GM21526 (cell line): ENCODE measurements at regions not wholly inside any gene's neighbourhood (a gene's known extent, or its start where the extent isn't known, plus 50 kb on each side); places are given as distances from the start of the nearest gene placed in this dataset.
"Not testable (repeated sequence)": the region's sequence is repeated elsewhere in the genome, so short reads cannot be mapped to it uniquely, and the experiment has no call there.

Source experiments
- ATAC-seq: cut with Tn5 transposase; IDR thresholded peaks from one replicate; pipeline ENCODE4 v1.9.1; 2021; ENCODE audit warnings: moderate library complexity; ENCODE audit not compliant: unreplicated experiment, low FRiP score

- ATAC-seq: no peak
These were observed 99.3 kb downstream of the DLEU7 start for GRCh38 chr13:50744116-50744660.

DNA sequence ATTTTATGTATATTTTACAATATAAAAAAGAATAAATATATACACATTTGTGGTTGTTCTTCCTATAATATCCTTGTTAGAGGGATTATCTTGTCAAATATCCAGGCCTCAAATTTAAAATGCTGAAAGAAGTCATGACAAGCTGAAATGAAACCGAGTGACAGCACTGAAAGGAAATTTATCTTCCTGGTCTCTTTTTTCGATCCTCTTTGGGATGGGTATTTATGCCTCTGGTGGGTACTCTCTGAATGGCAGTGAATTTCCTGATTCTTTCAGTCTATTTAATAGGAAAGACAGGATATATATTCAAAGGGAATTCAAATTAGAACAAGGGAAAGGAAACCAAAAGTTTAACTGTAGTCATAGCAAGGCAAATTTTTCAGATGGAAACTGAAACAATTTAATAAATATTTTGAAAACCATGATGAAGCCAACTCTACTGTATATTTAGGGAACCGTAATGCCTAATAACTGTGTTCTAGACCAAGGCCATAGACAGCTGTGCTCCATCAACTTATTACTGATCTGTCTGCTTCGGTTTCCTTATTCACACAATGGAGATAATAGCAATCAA, 97.9 kb downstream of the DLEU7 start:
- ATAC-seq: no peak

DNA sequence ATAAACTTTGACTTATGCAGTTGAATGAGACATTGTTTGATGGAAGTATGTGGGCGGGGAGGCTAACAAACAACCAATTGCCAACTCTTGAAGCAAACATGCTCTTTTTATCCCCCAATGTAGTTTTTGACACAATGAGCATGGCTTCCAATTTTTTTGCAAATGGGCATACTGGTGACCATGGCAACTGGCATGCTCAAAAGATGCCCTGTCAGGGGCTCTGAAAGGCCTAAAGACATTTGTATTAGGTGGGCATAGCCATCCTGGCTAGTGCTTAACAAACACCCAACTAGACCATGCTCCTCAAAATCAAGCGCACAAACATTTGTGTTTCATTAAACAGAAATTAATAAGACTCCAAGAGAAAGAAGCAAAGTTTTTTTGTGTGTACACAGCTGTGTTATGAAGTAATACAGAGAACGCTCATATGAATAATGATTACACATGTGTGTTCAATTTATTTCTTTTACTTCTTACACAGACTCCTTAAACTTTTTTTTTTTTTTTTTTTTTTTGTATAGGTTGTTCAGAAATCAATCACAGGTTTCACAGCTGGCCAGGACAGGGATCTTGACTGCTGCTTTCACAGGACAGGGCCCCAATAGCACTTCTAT, 95.6 kb downstream of the DLEU7 start:
- no peak for ATAC-seq

DNA sequence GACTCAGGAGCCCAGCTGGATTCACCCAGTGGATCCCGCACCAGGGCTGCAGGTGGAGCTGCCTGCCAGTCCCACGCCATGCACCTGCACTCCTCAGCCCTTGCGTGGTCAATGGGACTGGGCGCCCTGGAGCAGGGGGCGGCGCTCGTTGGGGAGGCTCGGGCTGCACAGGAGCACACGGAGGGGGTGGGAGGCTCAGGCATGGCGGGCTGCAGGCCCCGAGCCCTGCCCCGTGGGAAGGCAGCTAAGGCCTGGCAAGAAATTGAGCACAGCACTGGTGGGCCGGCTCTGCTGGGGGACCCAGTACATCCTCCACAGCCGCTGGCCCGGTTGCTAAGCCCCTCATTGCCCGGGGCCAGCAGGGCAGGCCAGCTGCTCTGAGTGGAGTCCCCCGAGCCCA, 90.3 kb downstream of the DLEU7 start:
- ATAC-seq: not testable (repeated sequence)

DNA sequence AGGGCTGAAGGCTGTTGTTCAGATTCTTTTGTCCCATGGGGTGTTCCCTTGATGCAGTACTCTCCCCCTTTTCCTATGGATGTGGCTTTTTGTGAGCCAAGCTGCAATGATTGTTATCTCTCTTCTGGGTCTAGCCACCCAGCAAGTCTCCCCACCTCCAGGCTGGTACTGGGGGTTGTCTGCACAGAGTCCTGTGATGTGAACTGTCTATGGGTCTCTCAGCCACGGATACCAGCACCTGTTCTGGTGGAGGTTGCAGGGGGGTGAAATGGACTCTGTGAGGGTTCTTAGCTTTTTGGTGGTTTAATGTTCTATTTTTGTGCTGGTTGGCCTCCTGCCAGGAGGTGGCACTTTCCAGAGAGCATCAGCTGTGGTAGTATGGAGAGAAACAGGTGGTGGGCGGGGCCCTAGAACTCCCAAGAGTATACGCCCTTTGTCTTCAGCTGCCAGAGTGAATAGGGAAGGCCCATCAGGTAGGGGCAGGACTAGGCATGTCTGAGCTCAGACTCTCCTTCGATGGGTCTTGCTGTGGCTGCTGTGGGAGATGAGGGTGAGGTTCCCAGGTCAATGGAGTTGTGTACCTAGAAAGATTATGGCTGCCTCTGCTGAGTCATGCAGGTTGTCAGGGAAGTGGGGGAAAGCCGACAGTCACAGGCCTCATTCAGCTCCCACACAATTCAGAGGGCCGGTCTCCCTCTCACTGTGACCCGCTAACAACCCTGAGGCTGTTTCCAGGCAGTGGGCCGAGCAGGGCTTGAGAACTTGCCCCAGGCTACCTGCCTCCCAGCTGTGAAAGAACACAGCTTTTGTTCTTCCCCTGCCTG, 87.4 kb downstream of the DLEU7 start:
- not testable (repeated sequence) for ATAC-seq

- ATAC-seq: no peak
These were observed 86.5 kb downstream of the DLEU7 start for GRCh38 chr13:50757008-50757407.

- ATAC-seq: no peak
These were observed 84.7 kb downstream of the DLEU7 start for GRCh38 chr13:50758796-50759195.

DNA sequence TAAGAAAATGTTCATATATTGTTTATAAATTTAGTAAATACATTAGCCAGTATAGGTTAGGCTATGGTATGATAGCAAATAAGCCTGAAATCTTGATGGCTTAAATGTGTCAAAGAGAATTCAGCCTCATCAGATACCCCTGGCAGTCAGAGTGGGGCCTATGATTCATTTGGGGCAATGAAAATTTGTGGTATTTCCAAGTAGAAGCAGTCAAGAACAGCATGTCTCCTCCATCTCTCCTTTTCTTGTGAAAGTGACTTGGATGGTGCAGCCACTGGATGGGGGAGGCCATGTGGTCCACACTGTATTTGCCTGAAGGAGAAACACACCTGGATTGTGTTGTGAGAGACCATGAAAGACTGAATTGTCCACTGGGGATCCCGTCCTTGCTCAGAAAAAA, 82.7 kb downstream of the DLEU7 start:
- no peak for ATAC-seq

DNA sequence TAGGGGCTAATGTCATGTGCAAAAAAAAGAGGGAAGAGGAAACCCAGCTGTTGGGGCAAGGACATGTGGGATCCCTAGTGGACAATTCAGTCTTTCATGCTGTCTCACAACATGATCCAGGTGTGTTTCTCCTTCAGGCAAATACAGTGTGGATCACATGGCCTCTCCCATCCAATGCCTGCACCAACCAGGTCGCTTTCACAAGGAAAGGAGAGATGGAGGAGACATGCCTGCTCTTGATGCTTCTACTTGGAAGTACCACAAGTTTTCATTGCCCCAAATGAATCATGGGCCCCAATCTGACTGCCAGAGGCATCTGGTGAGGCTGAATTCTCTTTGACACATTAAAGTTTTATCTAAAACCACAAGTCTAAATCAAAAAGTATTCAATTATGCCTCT, 82.1 kb downstream of the DLEU7 start:
- no peak for ATAC-seq

- no peak for ATAC-seq
These were observed 80.4 kb downstream of the DLEU7 start for GRCh38 chr13:50762969-50763567.

DNA sequence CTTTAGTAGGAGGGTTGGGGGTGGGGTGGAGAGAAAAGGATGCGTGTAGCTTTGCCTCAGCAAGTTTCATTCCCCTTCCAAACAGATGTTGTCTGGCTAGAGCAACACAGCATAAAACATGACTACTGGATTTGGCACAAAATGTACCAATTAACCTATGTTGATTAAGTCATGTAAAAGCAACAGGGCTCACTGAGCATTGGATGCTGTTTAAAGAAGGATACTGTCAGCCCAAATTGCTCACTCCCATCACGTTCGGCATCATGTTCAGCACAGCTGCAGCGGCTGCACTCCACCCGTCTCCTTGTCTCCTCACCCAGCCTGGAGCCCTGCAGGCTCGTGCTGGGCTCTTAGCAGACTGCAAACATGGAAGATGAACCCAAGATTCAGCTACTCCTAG, 77.5 kb downstream of the DLEU7 start:
- no peak for ATAC-seq

GRCh38 chr13:50766695-50767094, 76.8 kb downstream of the DLEU7 start:
- ATAC-seq: no peak

GRCh38 chr13:50772881-50773280, 70.6 kb downstream of the DLEU7 start:
- ATAC-seq: not testable (repeated sequence)
